IMR-90 (cell line): ENCODE measurements at regions not wholly inside any gene's neighbourhood (a gene's known extent, or its start where the extent isn't known, plus 50 kb on each side); places are given as distances from the start of the nearest gene placed in this dataset.

Experiments
- ATAC-seq: fragments of 200-7000 bp; cut with Tn5 transposase; 2 replicates; pipeline ENCODE4 v1.9.1; 2020; ENCODE audit warnings: low read depth, mild to moderate bottlenecking, moderate library complexity
- BruUV-seq: library from RNA; stranded (reverse); fragments of 400-500 nt; replicated peaks from 2 replicates; lab custom pipeline; 2021; lab: Mats Ljungman, UMichigan
- CTCF ChIA-PET: fragments of 300-600 bp; formaldehyde crosslinking; extraction: SDS; loops from one replicate; lab custom pipeline; 2021; ENCODE audit warnings: antibody characterized with exemption; lab: Yijun Ruan, JAX
- POLR2A ChIA-PET: fragments of 300-600 bp; sonication (Branson Sonifier 250); formaldehyde crosslinking; loops from one replicate; lab custom pipeline; 2022; ENCODE audit warnings: antibody characterized with exemption; ENCODE audit not compliant: unreplicated experiment; lab: Charles Lee
- DNase-seq: peaks from one replicate; pipeline ENCODE4 v3.0.0; 2013
- H2AFZ ChIP-seq: replicated peaks from 2 replicates; pipeline ENCODE3; 2013; ENCODE audit warnings: low read length, mild to moderate bottlenecking; ENCODE audit not compliant: poor library complexity
- H2AK5ac ChIP-seq: 2 replicates; pipeline ENCODE4 v1.6.1; 2013; ENCODE audit warnings: low read depth, low read length, inconsistent platforms
- H2AK9ac ChIP-seq: replicated peaks from 2 replicates; pipeline ENCODE3; 2013; ENCODE audit warnings: mild to moderate bottlenecking, low read depth, low read length, moderate library complexity; ENCODE audit not compliant: poor library complexity
- H2BK120ac ChIP-seq: 2 replicates; pipeline ENCODE4 v1.6.1; 2013; ENCODE audit warnings: low read depth, low read length, inconsistent platforms
- H2BK15ac ChIP-seq: 3 replicates; pipeline ENCODE4 v1.6.1; 2013; ENCODE audit warnings: low read depth, low read length, inconsistent platforms
- H2BK20ac ChIP-seq: 2 replicates; pipeline ENCODE4 v1.6.1; 2013; ENCODE audit warnings: low read depth, mild to moderate bottlenecking, inconsistent platforms, low read length, moderate library complexity
- H2BK5ac ChIP-seq: 2 replicates; pipeline ENCODE4 v1.6.1; 2013; ENCODE audit warnings: mild to moderate bottlenecking, low read depth, low read length, inconsistent platforms; ENCODE audit not compliant: poor library complexity, severe bottlenecking
- H3K14ac ChIP-seq: replicated peaks from 2 replicates; pipeline ENCODE4 v1.6.1; 2013; ENCODE audit warnings: low read depth, low read length, inconsistent platforms
- H3K18ac ChIP-seq: 2 replicates; pipeline ENCODE4 v1.6.1; 2013; ENCODE audit warnings: low read depth, low read length, control low read depth
- H3K23ac ChIP-seq: 2 replicates; pipeline ENCODE4 v1.6.1; 2013; ENCODE audit warnings: low read depth, low read length, inconsistent platforms
- H3K27ac ChIP-seq: 2 replicates; pipeline ENCODE4 v1.5.1; 2013; ENCODE audit warnings: mild to moderate bottlenecking, control low read depth, low read length; ENCODE audit not compliant: insufficient read depth
- H3K27me3 ChIP-seq: 2 replicates; pipeline ENCODE4 v1.6.1; 2013; ENCODE audit warnings: low read length; ENCODE audit not compliant: control insufficient read depth, insufficient read depth
- H3K36me3 ChIP-seq: 2 replicates; pipeline ENCODE4 v1.6.1; 2013; ENCODE audit warnings: low read length, mixed read lengths; ENCODE audit not compliant: control insufficient read depth, insufficient read depth
- H3K4ac ChIP-seq: 2 replicates; pipeline ENCODE4 v1.6.1; 2013; ENCODE audit warnings: low read depth, low read length, inconsistent platforms
- H3K4me1 ChIP-seq: 2 replicates; pipeline ENCODE4 v1.6.1; 2013; ENCODE audit warnings: low read length, mixed read lengths; ENCODE audit not compliant: control insufficient read depth, insufficient read depth
- H3K4me2 ChIP-seq: 2 replicates; pipeline ENCODE4 v1.6.1; 2013; ENCODE audit warnings: low read depth, mild to moderate bottlenecking, control low read depth, low read length, moderate library complexity
- H3K4me3 ChIP-seq: 2 replicates; pipeline ENCODE4 v1.5.1; 2013; ENCODE audit warnings: low read depth, mild to moderate bottlenecking, control low read depth, low read length, moderate library complexity; ENCODE audit not compliant: insufficient read depth
- H3K56ac ChIP-seq: 2 replicates; pipeline ENCODE4 v1.6.1; 2013; ENCODE audit warnings: low read length, inconsistent platforms; ENCODE audit not compliant: insufficient read depth; ENCODE audit errors: extremely low read depth
- H3K79me1 ChIP-seq, 2 experiments: 2 replicates each; pipeline ENCODE4 v1.6.1; 2013; ENCODE audit warnings: low read length in 2 of 2, inconsistent platforms in 1 of 2, low read depth in 1 of 2
- H3K9ac ChIP-seq: 2 replicates; pipeline ENCODE4 v1.6.1; 2013; ENCODE audit warnings: low read depth, low read length, control low read depth
- H3K9me1 ChIP-seq: 2 replicates; pipeline ENCODE4 v1.6.1; 2013; ENCODE audit warnings: low read length, inconsistent platforms; ENCODE audit not compliant: insufficient read depth
- H3K9me3 ChIP-seq: 2 replicates; pipeline ENCODE4 v1.6.1; 2013; ENCODE audit warnings: low read length; ENCODE audit not compliant: control insufficient read depth, insufficient read depth
- H4K20me1 ChIP-seq: 2 replicates; pipeline ENCODE4 v1.6.1; 2013; ENCODE audit warnings: low read length, inconsistent platforms; ENCODE audit not compliant: insufficient read depth
- H4K5ac ChIP-seq: 2 replicates; pipeline ENCODE4 v1.6.1; 2013; ENCODE audit warnings: mild to moderate bottlenecking, low read depth, low read length, control low read depth
- H4K8ac ChIP-seq, 2 experiments: 2 replicates each; pipeline ENCODE4 v1.6.1; 2013; ENCODE audit warnings: low read depth in 2 of 2, low read length in 2 of 2, control low read depth in 1 of 2, inconsistent platforms in 1 of 2
- H4K91ac ChIP-seq: 2 replicates; pipeline ENCODE4 v1.6.1; 2013; ENCODE audit warnings: low read depth, low read length, inconsistent platforms; ENCODE audit not compliant: insufficient read depth
- BHLHE40 ChIP-seq: fragments of 150-350 bp; IDR thresholded peaks from 2 replicates; pipeline ENCODE4 v1.6.1; 2016; ENCODE audit warnings: mild to moderate bottlenecking, low read depth, low read length
- CEBPB ChIP-seq: IDR thresholded peaks from 2 replicates; pipeline ENCODE4 v1.6.1; 2012; ENCODE audit warnings: low read depth, low read length, improper control_type of control experiment
- CHD1 ChIP-seq: IDR thresholded peaks from 2 replicates; pipeline ENCODE4 v1.6.1; 2012; ENCODE audit warnings: low read depth, low read length, improper control_type of control experiment
- FOS ChIP-seq: fragments of 150-350 bp; IDR thresholded peaks from 2 replicates; pipeline ENCODE4 v1.6.1; 2016; ENCODE audit warnings: low read depth, low read length
- MAZ ChIP-seq: IDR thresholded peaks from 2 replicates; pipeline ENCODE4 v1.6.1; 2012; ENCODE audit warnings: low read depth, mild to moderate bottlenecking, low read length, improper control_type of control experiment, moderate library complexity, borderline replicate concordance
- NFE2L2 ChIP-seq: fragments of 150-350 bp; IDR thresholded peaks from 2 replicates; pipeline ENCODE4 v1.6.1; 2016; ENCODE audit warnings: low read depth, mild to moderate bottlenecking, low read length
- POLR2A ChIP-seq: IDR thresholded peaks from 2 replicates; pipeline ENCODE4 v1.6.1; 2012; ENCODE audit warnings: mild to moderate bottlenecking, low read depth, low read length
- RAD21 ChIP-seq: IDR thresholded peaks from 2 replicates; pipeline ENCODE4 v1.6.1; 2012; ENCODE audit warnings: low read length, improper control_type of control experiment
- RCOR1 ChIP-seq: IDR thresholded peaks from 2 replicates; pipeline ENCODE4 v1.6.1; 2012; ENCODE audit warnings: mild to moderate bottlenecking, low read length, improper control_type of control experiment; ENCODE audit not compliant: insufficient replicate concordance
- WGBS, 2 experiments: methylation state at CpG; one replicate each; pipeline versions ENCODE4 v1.1.5 to v1.1.7; 2013; ENCODE audit warnings: missing lambda C conversion rate in 2 of 2; ENCODE audit not compliant: insufficient read length in 1 of 2; ENCODE audit errors: extremely low coverage in 2 of 2; 5-methylcytosine and 5-hydroxymethylcytosine counted together
- dilution Hi-C: fragments of 300-500 bp; cut with HindIII; formaldehyde crosslinking; loops from one replicate; pipeline ENCODE4 v1.14.3; 2018; ENCODE audit warnings: low sequenced_read_pairs; ENCODE audit not compliant: unreplicated experiment
- in situ Hi-C: fragments of 300-500 bp; cut with MboI; formaldehyde crosslinking; loops from 3 replicates; pipeline ENCODE4 v1.14.3; 2019; ENCODE audit warnings: low sequenced_read_pairs, inconsistent platforms, mixed read lengths
- intact Hi-C: fragments of 100-400 bp; cut with micrococcal nuclease; formaldehyde crosslinking; loops from 2 replicates; pipeline ENCODE4 v1.10.0; 2022
- TF ChIP-seq, protein P1 (sequence below): fragments of 150-350 bp; IDR thresholded peaks from 2 replicates; pipeline ENCODE4 v1.6.1; 2017; ENCODE audit warnings: mild to moderate bottlenecking, antibody characterized with exemption, low read length, low read depth
- TF ChIP-seq, protein P2 (sequence below): conservative IDR thresholded peaks from 2 replicates; pipeline ENCODE4 v1.5.1; 2012; ENCODE audit warnings: mild to moderate bottlenecking, low read depth, low read length, improper control_type of control experiment
- TF ChIP-seq, protein P3 (sequence below): fragments of 150-350 bp; IDR thresholded peaks from 2 replicates; pipeline ENCODE4 v1.6.1; 2016; ENCODE audit warnings: low read depth, mild to moderate bottlenecking, low read length, moderate library complexity, borderline replicate concordance

DNA sequence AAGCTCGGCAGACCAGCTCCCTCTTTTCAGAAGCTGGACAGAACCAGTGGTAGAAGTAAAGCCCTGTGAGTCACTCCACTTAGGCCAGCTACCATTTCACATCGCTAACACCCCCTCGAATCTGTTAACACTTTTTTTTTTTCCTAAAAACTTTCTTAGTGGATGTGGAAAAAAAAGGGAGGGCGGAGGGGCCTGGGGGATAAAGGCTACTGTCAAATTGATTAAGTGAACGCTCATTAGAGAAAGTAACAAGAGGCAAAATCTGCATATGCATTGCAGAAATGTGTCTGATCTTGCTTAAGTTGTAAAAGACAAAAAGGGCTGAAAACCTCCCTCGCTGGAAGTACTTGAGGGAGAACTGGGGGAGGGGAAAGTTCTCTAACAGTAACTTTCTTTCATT is 86.6 kb upstream of the OTX2 start:
- no peaks in the 10 kb centered on the region for H3K36me3 ChIP-seq
- intact Hi-C loops (no loop called here), dilution Hi-C loops (no loop called here), in situ Hi-C loops (no loop called here)
- H4K5ac ChIP-seq: no peak overlapping the region
- no peak overlapping the region for H3K14ac ChIP-seq
- ATAC-seq: no peak
- no peak overlapping the region for H2AK9ac ChIP-seq
- no peaks in the 10 kb centered on the region for H4K20me1 ChIP-seq
- CTCF ChIA-PET: no interaction called here
- H3K4me3 ChIP-seq: no peak overlapping the region
- no peak overlapping the region for H3K18ac ChIP-seq
- no peak overlapping the region for H2BK15ac ChIP-seq
- H3K27ac ChIP-seq: no peak overlapping the region
- no peak for DNase-seq
- no peak overlapping the region for H4K91ac ChIP-seq
- no peak overlapping the region for H2AK5ac ChIP-seq
- H3K9ac ChIP-seq: no peak overlapping the region
- no peak overlapping the region for H3K4me2 ChIP-seq
- no peaks in the 10 kb centered on the region for H3K79me1 ChIP-seq
- no peaks in the 10 kb centered on the region for H3K9me1 ChIP-seq
- H3K4ac ChIP-seq: no peak overlapping the region
- TF ChIP-seq NFE2L2 (no peak), FOS (no peak), CHD1 (no peak), POLR2A (no peak), MAZ (no peak), CEBPB (no peak), RAD21 (no peak), RCOR1 (no peak), BHLHE40 (no peak)
- TF ChIP-seq, protein P1, sequence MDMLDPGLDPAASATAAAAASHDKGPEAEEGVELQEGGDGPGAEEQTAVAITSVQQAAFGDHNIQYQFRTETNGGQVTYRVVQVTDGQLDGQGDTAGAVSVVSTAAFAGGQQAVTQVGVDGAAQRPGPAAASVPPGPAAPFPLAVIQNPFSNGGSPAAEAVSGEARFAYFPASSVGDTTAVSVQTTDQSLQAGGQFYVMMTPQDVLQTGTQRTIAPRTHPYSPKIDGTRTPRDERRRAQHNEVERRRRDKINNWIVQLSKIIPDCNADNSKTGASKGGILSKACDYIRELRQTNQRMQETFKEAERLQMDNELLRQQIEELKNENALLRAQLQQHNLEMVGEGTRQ: no peak
- TF ChIP-seq, protein P2, sequence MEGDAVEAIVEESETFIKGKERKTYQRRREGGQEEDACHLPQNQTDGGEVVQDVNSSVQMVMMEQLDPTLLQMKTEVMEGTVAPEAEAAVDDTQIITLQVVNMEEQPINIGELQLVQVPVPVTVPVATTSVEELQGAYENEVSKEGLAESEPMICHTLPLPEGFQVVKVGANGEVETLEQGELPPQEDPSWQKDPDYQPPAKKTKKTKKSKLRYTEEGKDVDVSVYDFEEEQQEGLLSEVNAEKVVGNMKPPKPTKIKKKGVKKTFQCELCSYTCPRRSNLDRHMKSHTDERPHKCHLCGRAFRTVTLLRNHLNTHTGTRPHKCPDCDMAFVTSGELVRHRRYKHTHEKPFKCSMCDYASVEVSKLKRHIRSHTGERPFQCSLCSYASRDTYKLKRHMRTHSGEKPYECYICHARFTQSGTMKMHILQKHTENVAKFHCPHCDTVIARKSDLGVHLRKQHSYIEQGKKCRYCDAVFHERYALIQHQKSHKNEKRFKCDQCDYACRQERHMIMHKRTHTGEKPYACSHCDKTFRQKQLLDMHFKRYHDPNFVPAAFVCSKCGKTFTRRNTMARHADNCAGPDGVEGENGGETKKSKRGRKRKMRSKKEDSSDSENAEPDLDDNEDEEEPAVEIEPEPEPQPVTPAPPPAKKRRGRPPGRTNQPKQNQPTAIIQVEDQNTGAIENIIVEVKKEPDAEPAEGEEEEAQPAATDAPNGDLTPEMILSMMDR: no peak
- TF ChIP-seq, protein P3, sequence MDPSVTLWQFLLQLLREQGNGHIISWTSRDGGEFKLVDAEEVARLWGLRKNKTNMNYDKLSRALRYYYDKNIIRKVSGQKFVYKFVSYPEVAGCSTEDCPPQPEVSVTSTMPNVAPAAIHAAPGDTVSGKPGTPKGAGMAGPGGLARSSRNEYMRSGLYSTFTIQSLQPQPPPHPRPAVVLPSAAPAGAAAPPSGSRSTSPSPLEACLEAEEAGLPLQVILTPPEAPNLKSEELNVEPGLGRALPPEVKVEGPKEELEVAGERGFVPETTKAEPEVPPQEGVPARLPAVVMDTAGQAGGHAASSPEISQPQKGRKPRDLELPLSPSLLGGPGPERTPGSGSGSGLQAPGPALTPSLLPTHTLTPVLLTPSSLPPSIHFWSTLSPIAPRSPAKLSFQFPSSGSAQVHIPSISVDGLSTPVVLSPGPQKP: no peak
- no peak overlapping the region for H2BK20ac ChIP-seq
- WGBS, 2 experiments: 20% methylated on average over 1 of the region's 6 CpGs; no CpG with 5 or more reads in 1 of the 2 experiments
- H2BK120ac ChIP-seq: no peak overlapping the region
- no peak overlapping the region for H4K8ac ChIP-seq
- POLR2A ChIA-PET: no interaction called here
- no peak overlapping the region for H2BK5ac ChIP-seq
- BruUV-seq: no TSS peak
- no peaks in the 10 kb centered on the region for H3K4me1 ChIP-seq
- H3K27me3 ChIP-seq: no peaks in the 10 kb centered on the region
- no peak overlapping the region for H2AFZ ChIP-seq
- H3K9me3 ChIP-seq: no peaks in the 10 kb centered on the region
- no peak overlapping the region for H3K23ac ChIP-seq
- H3K56ac ChIP-seq: no peak overlapping the region
